GM21423 (cell line): ENCODE measurements at regions not wholly inside any gene's neighbourhood (a gene's known extent, or its start where the extent isn't known, plus 50 kb on each side); places are given as distances from the start of the nearest gene placed in this dataset.

Experiments used
- ATAC-seq: cut with Tn5 transposase; IDR thresholded peaks from one replicate; pipeline ENCODE4 v1.9.1; 2021; ENCODE audit warnings: mild to moderate bottlenecking, moderate library complexity; ENCODE audit not compliant: unreplicated experiment

DNA sequence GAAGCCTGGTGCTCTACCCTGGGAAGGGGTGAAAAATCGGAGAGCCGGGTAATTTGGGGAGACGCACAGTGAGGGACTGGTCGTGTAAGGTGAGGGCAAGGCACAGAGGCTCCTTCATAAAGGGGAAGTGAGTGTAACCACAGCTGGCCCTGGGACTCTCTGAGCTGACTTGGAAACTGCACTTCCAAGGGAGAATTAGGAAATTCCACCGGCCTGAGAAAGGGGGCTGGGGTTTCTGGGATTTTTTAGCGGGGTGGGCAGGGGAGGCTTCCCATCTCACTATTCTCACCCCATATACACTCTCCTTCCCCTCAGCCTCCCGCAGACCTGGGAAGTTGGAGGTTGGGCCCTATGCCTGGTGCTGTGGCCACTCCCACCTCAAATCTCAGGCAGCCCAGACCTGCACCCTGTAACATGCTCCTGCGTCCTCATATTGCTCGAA lies 88.3 kb upstream of the IPO9 start:
- no peak for ATAC-seq

DNA sequence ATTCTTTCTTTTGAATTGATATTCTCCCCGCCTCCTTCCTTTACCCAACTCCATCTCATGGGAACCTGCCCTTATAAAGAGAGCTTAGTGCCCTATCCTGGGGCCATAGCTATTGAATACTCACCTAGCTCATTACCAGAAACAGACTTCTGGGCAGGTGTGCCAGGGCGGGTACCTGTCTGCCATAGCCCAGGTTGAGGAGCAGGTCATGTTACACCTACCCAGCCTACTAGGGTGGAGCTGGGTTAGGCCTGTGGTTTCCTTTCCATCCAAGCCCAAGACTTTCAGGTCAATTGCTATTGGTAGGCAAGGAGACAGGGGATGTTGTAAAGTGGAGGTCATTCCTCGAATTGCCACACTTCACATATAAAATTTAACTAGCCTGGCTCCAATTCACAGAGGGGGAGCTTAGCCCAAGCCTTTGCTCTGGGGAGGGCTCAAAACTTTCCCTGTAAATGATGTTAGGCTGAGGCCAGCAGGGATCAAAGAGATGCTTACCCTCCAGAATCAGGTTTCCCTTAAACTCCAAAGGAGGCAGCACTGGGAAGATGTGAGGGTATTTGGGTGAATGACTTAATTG lies 87.1 kb upstream of the IPO9 start:
- ATAC-seq = no peak

DNA sequence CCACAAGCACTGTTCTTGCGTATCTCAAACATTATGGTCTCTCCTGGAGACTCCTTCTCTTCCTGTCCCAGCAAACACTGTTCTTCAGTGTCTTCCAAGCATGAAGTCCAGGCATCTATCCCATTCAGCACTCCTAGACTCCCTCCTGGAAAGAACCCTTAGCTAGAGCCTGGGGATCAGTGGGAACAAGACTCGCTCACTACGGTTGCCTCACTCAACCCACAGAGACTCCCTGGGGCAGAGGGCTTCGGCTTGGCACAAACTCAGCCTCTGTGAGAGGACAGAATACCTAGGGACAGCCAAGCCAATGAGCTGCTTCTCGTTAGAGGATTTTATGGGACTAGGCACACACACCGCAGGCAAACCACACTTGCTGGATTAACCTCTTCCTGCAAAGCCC lies 86.5 kb upstream of the IPO9 start:
- no peak for ATAC-seq

DNA sequence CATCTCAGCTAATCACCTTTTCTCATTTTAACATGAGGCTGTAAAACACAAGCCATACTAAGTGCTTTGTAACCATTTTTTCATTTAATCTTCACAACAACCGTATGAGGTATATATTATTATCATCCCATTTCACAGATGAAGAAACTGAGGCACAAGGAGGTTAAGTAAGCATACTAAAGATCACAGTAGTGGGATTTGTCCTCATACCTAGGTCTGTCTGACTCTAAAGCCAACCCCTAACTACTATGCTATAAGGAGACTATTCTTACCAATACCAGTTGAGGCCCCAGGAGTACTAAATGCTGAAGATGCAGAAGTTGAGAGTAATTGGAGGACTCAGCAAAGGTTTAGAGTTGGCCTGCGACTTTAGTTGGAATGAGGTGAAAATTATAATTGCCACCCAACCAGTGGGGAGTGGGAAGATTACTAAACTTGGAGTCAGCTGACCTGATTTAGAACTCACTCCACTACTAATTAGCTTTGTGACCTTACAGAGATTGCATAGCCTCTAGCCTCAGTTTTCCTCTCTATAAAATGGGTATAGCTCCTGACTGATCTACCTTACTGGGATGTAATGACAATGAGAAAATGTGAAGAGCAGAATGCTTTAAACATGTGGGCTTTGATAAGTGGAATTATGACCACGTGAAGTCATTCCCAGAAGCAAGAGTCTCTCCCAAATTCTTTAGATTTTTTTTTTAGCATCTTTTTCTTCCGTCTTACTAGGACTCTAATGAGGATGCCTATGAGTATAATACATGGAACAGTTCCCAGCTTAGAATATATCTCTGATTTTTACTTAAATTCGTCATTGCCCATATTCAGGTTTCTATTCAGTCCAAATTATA lies 85.8 kb upstream of the IPO9 start:
- no peak for ATAC-seq

- no peak for ATAC-seq
These were observed 83.9 kb upstream of the IPO9 start for GRCh38 chr1:201745023-201745422.

DNA sequence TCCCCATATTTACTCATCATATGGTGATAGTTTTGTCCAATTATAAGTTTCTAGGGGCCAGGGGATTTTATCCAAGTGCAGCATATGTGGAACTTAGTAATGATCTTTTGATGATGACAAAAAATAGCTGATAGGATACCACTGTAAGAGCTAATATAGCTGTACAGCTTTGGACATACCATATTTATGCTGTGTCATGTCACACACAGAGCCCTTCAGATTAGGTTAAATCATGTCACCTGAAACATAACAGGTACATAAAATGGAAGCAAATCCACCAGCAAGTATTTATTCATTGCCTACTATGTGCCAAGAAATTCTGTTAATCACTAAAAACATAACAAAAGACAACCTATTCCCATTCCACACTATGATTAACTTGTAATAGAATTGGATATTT lies 82.8 kb upstream of the IPO9 start:
- ATAC-seq = no peak

- ATAC-seq = no peak
These were observed 81.7 kb upstream of the IPO9 start for GRCh38 chr1:201747261-201747660.

DNA sequence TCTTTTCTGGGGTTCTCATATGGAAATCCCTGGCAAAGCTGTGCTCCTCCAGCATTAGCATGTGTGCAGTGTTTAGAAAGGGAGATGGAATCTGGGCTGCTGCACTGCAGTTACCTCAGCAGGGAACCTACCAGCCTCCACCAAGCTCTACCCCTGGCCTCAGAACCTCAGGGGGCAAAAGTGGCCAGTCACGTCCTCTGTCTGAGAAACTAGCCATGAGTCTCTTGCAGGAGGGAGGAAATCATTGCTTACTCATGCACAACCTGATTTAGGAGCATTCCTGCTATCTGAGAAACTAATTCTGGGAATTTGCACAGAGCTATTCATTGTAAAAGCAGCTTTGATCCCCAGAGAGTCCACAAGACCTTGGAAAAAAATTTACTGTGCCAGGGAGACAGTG lies 80.6 kb upstream of the IPO9 start:
- no peak for ATAC-seq

DNA sequence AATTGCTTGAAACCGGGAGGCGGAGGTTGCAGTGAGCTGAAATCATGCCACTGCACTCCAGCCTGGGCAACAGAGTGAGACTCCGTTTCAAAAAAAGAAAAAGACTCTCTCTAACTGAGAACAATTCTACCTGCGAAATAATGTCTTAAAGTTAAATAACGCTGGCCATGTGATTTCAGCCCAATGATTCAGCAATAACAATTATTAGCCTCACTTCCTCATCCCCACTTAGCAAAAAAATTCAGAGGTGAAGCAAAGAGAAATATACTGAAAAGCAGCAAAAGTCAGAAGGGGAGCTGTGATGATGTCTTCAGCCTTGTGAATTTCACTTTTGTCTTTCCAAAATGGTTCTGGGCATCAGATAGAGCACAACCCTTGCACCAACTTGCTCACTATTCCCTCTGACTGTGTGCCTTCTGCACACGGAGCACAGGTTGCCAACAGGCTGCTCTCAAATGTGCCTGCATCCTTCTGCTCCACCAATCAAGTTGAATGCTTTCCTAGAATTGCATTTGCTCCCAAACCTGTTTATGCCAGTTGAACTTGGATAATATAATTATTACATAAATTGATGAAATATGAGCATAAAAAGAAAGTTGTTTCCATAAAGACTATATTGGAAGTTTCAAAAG lies 79.8 kb upstream of the IPO9 start:
- no peak for ATAC-seq

- no peak for ATAC-seq
These were observed 78.8 kb upstream of the IPO9 start for GRCh38 chr1:201750120-201750519.

DNA sequence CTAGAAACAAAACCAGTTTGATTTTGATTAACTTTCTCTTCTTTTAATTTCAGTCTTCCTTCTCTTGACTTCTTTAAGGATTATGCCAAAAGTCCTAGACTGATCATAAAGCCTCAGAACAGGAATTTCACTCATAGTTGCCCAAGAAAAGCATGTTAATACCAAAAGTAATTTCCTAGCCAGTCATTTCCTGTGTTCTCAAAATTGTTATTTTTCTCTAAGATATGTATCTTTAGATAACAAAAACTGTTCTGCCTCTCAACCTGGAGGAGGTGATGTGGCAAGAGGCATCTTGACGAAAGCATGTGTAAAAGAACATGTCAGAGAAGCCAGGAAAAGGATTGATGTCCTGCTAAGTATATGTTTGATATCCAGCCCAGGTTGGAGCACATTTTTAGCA lies 78.0 kb upstream of the IPO9 start:
- ATAC-seq = no peak

- ATAC-seq = no peak
These were observed 77.1 kb upstream of the IPO9 start for GRCh38 chr1:201751872-201752271.

DNA sequence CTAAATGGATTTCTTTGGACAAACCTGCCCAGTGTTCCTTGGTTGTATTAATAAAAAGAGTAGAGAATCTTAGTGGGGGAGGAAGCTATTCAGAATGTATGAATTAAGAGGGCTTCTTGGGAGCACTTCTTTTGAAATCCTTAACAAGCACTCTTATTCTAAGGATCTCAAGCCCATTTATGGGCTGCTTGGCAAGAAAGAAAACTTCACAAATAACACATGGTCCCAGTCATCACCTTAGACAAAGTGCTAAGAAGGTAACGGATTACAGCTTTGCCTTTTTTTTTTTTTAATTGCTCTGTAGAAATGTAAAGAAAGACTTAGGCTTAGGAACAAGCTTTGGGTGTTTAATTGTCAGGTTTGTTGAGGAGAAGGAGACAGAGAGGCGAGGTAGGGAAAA lies 76.6 kb upstream of the IPO9 start:
- ATAC-seq = no peak

DNA sequence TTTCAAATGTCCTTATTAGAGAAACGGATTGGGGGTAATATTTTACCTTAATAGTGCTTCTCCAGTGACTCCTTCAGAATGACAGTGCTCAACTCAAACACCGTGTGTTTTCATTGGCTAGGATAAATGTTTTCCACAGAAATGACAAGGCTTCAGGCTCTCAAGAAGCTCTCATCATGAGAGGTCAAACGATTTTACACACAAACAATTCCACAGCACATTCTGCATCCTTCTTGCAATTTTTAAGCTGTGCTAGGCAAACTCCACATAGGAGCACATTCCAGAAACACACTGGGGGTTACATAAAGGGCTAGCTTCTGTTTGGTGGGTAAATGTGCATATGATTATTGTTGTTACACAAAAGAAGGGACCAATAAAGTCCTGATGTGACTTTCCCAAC lies 75.5 kb upstream of the IPO9 start:
- no peak for ATAC-seq

DNA sequence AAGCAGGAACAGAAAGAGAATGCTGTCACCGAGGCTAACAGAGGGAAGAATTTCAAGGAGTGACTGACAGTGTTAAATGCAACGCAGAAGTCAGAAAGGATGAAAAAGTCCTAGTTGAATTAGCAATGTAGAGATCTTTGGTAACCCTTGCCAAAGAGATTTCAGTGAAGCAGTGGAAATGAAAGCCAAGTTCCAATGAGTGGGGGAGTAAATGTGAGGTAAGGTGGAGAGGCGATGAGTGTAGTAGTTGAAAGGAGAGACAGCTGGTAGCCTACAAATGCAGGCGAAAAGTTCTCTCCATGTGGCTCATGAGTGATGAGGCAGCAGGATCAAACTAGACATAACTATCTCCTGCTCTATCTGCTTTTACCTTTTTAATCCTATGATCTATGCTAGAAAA lies 74.6 kb upstream of the IPO9 start:
- ATAC-seq = no peak

DNA sequence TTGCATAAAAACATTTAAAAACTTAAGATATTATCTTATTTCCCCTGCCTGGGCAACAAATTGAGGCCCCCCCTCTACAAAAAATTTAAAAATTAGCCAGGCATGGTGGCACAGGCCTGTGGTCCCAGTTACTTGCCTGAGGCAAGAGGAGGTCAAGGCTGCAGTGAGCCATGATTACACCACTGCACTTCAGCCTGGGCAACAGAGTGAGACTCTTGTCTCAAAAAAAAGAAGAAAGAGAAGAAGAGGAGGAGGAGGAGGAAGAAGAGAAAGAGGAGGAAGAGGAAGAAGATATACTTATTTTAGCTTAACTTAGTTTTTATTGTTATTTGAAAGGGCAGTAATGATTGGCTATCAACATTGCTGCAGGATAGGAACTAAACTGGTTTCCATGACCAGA lies 73.8 kb upstream of the IPO9 start:
- no peak for ATAC-seq

GRCh38 chr1:201756406-201756805 lies 72.6 kb upstream of the IPO9 start:
- ATAC-seq = no peak

- ATAC-seq = no peak
These were observed 70.4 kb upstream of the IPO9 start for GRCh38 chr1:201758499-201759050.

- no peak for ATAC-seq
These were observed 69.7 kb upstream of the IPO9 start for GRCh38 chr1:201759194-201759815.

- no peak for ATAC-seq
These were observed 68.4 kb upstream of the IPO9 start for GRCh38 chr1:201760516-201760915.

GRCh38 chr1:201761178-201761577 lies 67.8 kb upstream of the IPO9 start:
- ATAC-seq = no peak
